ENCODE measurements at regions not wholly inside any gene's neighbourhood (a gene's known extent, or its start where the extent isn't known, plus 50 kb on each side); places are given as distances from the start of the nearest gene placed in this dataset.
A peak's percentile ranks its signal among the peaks of the same experiment; 100 is the strongest.
"Not testable (repeated sequence)": the region's sequence is repeated elsewhere in the genome, so short reads cannot be mapped to it uniquely, and the experiment has no call there.

- no peak for DNase-seq
Observed at GRCh38 chr7:64469673-64470072, 93.2 kb downstream of the ZNF680 start.

- no peak for DNase-seq
Observed at GRCh38 chr7:64465551-64465950, 97.3 kb downstream of the ZNF680 start.

DNA sequence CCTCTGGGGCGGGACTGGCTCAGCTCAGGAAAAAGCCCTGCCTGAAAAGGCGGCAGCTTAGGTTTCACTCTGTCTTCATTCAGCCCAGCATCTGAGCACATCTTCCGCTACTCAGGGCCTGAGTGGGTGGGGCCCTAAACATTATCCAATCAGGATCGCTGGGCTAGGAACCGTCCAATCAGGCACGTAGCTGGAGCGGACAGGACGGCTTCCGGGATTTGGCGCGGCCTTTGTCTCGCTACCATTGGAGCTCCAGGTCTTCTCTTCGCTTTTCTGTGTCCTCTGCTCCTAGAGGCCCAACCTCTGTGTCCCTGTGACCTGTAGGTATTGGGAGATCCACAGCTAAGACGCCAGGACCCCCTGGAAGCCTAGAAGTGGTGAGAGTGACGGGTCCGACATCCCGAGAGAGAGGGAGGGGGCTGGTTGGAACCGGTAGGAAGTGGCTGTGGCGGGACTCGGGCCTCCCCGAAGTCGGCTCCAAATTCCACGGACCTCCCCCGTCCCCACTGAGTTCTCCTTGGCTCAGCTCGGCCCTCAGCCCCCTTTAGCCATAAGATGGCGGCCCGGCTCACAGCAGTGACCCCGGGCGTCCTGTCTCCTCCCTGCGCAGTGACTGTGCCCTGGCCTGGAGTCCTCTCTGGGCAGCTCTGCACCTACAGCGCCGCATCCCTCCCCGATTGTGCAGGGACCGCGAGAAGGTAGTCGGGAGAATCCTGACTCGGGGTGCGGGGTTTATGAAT lies 99.1 kb downstream of the ZNF680 start:
- DNase-seq: peak; percentile 48

DNA sequence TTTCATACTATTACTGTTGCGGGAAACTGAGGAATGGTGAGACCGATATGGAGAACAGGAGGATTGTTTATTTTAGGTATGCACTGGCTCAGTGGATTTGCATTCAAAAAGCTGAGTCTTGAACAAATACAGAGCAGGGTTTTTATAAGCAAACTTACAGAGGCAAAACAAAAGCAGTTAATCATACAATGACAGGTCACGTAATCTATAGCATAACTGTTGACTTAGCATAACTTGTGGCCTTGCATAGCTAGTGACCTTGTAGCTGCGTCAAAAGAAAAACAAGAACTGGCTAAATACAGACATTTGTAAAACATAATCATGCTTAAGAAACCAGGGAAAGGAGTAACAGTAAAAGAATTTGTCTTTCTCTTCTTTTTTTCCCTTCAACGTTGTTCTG lies 103.0 kb downstream of the ZNF680 start:
- DNase-seq: not testable (repeated sequence)

DNA sequence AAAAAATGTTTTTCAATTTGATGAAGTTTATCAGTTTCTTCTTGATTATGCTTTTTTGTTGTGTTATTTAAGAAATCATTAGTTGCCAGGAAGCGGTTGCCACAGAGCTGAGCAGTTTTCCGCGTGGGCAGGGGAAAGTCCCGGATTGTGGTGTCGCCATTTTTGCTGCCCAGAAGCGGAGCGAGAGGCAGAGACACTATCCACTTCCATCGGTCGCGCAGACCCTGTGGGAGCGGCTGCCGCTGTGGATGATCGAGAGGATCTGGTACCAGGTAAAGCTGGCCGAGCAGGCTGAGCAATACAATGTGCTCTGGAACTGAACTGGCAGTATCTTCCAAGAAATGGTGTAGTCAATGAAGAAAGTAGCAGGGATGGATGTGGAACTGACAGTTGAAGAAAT lies 119.8 kb downstream of the ZNF736 start:
- no peak for DNase-seq

- no peak for DNase-seq
Observed at GRCh38 chr7:64431838-64432237, 118.1 kb downstream of the ZNF736 start.

DNA sequence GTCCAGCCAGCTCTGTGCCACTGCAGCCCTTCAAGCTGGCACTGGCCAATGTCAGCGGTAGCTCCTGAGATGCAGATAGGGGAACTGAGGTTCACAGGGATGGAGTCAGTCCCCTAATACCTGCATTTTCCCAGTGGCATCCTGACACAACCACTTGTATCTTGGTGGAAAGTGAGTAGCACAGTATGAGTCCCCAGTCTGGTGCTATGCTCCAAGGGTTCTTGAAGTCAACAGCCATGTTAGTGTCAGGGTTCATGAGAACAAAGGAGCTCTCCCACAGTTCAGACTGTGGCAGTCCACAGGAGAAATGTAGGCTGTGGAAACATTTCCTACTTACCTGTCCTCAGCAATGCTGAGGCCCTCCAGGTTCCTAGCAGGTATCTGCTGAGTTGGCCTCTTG lies 115.5 kb downstream of the ZNF736 start:
- DNase-seq: no peak

DNA sequence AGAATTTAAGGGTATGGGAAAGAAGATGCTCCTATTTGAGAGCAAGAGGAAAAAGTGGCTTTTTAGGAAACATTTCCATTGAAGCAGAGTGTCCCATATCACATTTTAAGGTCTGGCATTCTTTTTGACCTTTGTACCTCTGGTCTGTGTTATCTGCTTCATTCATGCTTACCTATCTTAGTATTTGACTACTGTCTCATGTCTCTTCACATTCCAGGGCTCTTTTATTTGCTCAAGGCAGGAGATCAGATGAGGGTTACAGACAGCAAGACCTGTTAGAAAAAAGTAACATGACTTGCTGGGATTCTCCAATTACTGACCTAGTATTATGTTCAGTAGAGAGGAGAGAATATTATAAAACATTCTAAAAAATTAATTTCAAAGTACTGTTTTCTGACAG lies 111.7 kb downstream of the ZNF736 start:
- DNase-seq: not testable (repeated sequence)

DNA sequence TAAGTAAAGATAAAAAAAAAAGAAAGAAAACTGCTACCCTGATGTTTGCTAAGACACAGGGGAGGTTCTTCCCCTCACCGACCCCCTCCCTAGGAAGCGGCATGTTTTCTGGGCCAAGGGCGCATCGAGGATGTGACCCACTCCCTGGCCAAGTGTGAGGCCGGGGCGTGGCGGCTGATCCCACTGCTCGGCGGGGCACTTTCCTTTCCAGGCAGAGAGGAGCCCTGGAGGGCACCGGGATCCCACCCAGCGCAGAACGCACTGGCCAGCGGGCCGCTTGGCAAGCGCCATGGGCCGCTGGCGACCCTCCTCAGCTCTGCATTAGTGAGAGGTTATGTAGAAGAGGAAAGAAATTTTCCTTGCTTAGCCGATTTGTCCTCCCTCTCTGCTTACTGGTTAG lies 93.4 kb downstream of the ZNF736 start:
- DNase-seq: no peak

All from central memory CD4-positive, alpha-beta T cell (primary cell).